ENCODE measurements at regions not wholly inside any gene's neighbourhood (a gene's known extent, or its start where the extent isn't known, plus 50 kb on each side); places are given as distances from the start of the nearest gene placed in this dataset.

GRCh38 chr18:72410399-72410798 is 133.7 kb downstream of the CBLN2 start:
- TF ChIP-seq RAD21 (IDR thresholded peaks at IDR 0.05; ENCODE audit: low read depth) (no peak), TEAD4 (IDR thresholded peaks at IDR 0.05) (no peak), TCF12 (IDR thresholded peaks at IDR 0.05; ENCODE audit: low read depth) (no peak), MAX (IDR thresholded peaks at IDR 0.05) (no peak), EP300 (IDR thresholded peaks at IDR 0.05; ENCODE audit: borderline replicate concordance) (no peak), REST (IDR thresholded peaks at IDR 0.05; ENCODE audit: low read depth) (no peak), CEBPB (IDR thresholded peaks at IDR 0.05) (no peak), ZBTB7A (IDR thresholded peaks at IDR 0.05; ENCODE audit: low read depth) (no peak), FOXM1 (IDR thresholded peaks at IDR 0.05; ENCODE audit: borderline replicate concordance, low read depth) (no peak), CREB1 (IDR thresholded peaks at IDR 0.05; ENCODE audit: low read depth) (no peak)

Measured in Ishikawa (cell line).